Activated CD4-positive, alpha-beta T cell treated with anti-CD3 and anti-CD28 coated beads for 1 hour (primary cell): ENCODE measurements at regions not wholly inside any gene's neighbourhood (a gene's known extent, or its start where the extent isn't known, plus 50 kb on each side); places are given as distances from the start of the nearest gene placed in this dataset.
"Not testable (repeated sequence)": the region's sequence is repeated elsewhere in the genome, so short reads cannot be mapped to it uniquely, and the experiment has no call there.

ENCODE experiments used
- DNase-seq: peaks from one replicate; pipeline ENCODE4 v3.0.0-alpha.2; 2020

DNA sequence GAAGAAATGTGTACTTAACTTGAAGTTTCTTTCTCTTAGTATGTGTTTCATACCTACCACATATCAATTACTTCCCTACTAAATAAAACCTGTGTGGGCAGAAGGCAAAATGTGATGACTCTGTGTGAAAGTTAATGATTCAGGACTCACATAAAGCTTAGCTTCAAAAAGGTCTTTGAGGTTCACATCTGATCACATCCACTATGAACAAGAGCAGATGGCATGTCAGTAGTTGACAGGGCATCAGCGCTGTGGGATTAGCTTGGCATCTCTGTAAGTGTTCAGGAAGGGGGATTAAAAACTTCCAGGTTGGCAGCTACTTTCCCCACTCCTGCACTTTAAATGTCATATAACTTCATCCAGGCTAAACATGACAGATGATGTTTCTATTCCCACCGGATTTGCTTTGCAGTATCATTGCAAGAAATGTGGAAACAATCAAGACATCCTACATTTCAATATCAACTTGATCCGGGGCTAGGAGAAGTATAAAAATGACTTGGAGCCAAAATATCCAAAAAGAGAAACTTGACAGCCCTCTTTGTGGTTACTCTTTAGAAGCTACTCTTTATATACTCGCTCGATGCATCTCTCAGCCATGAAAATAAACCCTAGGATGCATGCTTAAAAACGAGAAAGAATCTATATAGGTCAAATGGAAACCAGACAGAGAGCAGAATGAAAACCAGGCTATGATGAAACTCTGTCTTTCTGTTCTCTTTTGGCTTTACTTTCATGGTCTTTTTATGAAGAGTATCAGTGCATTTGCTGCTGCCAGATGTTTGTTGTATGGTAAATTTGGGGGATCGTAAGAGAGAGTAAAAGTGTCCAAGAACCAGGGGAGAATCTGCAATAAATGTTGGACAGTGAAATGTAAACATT is 273.1 kb upstream of the ALCAM start:
- no peak for DNase-seq

DNA sequence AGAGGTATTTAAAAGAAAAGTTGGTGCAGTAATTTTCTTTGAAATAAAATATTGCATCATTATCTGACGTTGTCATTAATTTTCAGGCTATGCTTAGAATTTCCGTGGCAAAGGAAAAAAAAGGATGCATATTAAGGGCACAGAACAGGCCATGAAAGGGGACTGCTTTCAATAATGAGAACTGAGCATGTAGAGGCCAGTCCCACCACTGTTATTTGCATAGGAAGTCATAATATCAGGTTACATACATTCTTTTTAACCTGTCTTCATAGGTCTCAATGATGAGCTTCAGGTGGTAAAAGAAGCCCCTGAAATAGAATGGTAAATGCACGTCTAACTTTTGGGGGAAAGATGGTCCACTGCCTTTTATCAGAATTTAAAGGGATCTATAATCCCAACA is 272.1 kb upstream of the ALCAM start:
- no peak for DNase-seq

DNA sequence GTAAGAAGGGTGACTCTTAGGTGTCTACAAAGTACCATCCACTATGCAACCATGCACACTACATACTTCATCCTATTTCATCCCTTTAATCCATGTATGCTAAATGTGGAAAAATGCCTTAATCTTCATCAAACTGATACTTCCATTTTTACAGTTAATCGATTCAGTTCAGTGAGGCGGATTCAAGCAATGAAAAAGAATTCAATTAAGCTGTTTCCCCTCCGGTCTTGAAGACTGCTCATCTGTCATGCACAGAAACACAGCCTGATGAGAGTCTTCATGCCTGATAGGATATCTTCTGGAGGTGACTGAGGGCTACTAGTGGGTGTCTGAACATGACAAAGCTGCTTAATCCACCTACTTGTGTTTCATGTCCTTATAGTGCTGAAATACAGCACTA is 270.6 kb upstream of the ALCAM start:
- DNase-seq = no peak

DNA sequence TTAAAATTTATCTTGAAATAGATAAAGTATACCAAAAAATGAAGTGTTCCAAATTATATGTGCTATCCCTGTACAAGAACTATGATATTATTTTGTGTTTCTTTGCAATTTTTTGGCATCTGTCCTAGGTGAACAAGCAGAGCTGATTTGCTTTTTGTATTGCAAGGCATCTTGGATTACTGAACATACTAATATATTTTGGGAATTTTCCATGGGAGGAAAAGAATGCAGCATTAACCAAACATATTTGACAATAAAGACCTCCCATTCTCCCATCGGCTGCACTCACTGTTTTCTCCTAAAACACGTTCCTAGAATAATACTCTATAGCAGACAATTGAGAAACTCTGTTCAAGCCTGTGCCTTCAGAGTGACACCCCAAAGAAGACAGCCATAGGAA is 265.1 kb upstream of the ALCAM start:
- DNase-seq = no peak

DNA sequence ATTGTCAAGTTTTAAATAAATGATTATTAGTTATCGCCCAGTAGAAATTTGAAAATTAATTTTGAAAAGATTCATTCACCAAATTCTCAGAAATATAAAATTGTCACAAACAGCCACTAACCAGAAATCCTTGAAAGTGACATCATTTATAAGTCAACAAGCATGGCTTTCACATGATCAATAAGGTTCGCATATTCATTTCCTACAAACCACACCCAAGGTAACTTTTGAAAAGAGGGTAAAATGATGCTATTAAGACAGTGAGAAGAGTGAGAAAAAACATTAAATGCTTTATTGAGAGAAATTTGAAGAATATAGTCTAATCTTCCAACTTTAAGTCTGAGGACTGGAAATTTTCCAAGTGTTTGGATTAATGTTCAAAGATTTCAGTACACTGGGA is 263.6 kb upstream of the ALCAM start:
- no peak for DNase-seq

DNA sequence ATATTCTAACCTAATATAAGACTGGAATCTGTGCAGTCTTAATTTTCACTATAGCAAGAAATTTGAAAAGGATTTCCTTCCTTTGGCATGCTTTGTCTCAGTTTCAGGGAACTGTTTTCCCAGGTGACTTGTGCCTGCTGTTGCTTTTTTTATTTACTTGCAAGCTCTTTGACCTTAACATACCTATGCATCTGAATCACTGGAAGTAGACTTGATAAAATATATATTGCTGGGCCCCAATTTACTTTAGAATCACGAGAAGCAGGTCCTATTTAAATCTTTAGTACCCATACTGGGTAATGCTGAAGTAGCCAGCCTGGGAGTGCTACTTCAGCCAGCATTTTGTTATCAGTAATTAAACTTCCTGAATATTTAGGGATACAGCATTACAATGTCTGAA is 257.9 kb upstream of the ALCAM start:
- DNase-seq = no peak

DNA sequence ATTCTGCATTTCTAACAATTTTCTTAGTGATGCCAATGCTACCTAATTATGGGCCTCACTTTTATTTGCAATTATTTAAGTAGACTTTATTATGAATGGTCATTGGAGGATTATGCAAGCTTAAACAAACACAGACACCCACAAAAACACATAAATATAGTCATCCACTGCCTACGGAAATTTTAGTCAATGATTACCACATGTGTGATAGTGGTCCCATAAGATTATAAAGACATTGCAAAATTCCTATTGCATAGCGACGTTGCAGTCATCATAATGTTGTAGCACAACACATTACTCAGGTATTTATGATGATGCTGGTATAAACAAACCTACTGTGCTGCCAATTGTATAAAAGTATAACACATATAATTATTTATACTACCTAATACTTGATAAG is 247.8 kb upstream of the ALCAM start:
- no peak for DNase-seq

DNA sequence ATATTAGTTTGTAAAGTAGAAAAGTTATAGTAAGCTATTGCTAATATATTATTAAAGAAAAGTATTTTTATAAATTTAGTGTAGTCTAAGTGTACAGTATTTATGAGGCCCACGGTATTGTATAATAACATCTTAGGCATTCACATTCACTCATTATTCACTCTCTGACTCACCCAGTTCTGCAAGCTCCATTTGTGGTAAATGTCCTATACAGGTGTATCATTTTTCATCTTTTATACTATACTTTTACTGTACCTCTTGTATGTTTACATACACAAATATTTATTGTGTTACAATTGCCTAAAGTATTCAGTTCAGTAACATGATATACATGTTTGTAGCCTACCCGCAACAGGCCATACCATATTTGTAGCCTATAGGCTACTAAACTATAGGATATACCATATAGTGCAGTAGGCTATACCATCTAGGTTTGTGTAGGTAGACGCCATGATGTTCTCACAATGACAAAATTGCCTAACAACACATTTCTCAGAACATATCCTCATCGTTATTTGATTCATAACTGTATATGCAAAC is 246.8 kb upstream of the ALCAM start:
- no peak for DNase-seq

DNA sequence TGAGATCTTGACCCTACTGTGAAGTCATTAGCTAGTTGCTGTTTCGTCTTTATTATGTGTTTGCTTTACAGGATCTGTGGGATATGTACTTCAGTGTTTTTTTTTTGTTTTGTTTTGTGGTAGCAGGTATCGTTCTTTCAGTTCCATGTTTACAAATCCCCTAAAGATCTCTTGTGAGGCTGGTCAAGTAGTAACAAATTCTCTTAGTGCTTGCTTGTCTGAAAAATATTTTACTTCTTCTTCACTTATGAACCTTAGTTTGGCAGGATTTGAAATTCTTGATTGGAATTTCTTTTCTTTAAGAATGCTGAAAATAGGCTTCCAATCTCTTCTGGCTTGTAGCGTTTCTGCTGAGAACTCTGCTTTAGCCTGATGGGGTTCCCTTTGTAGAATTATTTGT is 235.8 kb upstream of the ALCAM start:
- no peak for DNase-seq

DNA sequence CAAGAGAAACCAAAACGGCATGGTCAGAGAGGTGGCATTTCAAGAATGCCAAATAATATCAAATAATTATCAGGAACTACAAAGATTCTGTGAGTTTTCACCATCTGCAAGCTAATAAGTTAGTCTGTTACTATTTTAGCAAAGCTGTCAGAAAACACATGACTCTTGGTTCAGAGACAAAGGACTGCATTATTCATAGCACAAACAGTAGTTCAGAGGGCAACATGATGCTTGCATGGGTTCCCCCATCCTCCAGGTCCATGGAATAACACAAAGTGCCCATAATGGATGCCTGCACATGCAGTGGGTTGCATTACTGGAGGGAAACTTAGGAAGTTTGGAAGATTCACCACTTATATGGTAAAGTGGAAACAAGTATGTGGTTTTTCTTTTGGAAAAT is 228.8 kb upstream of the ALCAM start:
- DNase-seq = no peak

DNA sequence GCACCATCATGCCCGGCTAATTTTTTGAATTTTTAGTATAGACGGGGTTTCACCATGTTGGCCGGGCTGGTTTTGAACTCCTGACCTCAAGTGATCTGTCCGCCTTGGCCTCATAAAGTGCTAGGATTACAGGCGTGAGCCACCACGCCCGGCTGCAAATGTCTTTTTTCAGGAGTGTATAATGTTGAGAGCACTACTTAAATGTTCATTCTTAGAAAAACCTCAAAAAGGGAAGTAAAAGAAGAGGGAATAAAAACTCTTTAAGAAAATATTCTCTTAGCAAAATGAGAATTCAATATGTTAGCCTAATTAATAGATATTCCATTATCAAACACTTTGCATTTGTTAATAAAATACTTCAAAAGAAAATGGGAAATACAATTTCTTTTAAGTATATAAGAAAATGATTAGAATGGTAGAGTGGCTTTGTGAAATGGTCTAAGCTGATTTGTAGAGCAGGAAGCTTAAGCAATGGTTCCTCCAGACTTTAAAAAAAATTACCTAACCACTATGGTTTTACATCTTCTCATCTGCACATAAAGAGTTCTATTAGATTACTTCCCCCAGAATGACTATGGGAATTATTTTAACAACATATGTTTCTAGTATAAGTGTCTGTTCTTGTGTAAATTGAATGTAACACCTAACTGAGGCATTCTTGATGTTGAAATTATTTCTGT is 226.7 kb upstream of the ALCAM start:
- no peak for DNase-seq

DNA sequence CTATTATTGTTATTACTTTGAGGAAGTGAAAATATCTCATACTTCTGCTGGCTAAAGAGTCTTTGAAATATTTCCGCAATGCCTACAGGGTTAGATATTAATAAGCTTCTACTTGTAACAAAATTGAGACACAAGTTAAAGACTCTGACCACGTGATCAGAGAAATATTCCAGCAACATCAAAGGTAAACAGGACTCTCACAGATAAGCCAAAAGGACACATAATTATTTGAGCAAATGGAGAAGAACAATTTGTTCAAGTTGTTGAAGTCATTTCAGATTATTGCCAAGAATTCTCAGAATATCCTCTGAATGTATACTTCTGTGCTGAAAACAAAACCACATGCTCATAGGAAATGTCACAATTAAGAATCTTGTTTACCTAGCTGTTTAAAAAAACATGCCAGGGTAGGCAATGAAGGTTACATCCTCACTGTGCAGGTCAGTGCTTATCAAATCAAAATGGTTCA is 225.8 kb upstream of the ALCAM start:
- no peak for DNase-seq

DNA sequence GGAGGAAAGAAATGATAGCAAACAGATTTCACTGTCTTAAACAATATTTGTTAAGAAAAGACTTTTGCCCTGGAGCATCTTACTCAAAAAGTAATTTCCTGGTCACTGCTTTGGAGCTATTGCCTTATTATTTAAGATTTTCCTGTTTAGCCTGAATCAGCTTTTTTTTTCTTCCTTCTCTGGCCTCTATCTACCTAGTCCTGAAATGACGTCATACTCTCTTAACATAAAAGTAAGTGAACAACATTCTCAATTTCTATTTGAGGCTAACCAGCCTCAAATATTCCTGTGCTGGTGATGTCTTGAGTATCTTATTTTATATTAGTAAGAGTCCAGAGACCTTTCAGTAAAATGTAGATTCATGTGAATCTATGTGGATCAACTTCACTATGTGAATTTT is 221.9 kb upstream of the ALCAM start:
- DNase-seq = no peak

DNA sequence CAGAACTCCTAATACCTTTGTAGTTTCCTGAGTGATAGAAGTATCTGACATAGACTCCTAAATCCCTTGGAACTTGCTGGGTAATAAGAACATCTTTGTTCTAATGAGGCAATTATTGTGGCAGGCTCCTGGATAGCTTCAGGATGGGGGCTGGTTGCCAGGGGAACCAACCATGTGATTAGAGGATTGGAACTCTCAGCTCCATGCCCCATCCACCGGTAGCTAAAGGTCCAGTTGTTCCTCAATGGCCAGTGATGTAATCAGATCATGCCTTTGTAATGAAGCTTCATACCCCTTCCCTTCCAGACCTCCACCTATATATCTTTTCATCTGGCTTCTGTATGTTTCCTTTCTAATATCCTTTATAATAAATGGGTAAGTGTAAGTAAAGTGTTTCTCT is 221.2 kb upstream of the ALCAM start:
- no peak for DNase-seq

DNA sequence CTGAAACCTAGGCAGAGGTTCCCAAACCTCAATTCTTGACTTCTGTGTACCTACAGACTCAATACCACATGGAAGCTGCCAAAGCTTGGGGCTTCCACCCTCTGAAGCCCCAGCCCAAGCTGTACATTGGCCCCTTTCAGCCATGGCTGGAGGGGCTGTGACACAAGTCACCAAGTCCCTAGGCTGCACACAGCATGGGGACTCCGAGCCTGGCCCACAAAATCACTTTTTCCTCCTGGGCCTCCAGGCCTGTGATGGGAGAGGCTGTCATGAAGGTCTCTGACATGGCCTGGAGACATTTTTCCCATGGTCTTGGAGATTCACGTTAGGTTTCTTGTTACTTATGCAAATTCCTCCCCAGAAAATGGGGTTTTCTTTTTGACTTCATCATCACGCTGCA is 217.5 kb upstream of the ALCAM start:
- DNase-seq = not testable (repeated sequence)

DNA sequence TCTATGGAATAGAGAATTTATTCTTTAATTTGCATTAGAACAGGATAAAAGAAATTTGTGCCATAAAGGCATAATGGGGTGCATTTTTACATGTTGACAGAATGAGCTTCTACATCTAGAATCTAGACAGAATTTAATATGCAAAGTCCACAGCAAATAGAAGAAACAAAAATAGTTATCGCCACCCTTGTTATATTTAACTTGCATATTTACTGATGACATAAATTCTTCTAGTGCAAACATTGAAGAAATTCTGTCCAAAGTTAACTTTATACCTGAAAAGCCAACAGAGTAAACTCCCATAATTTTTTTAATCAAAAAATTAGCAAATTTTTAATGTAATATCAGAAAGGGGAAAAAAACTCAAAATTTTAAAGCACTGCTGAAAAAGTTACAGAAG is 213.7 kb upstream of the ALCAM start:
- DNase-seq = no peak

DNA sequence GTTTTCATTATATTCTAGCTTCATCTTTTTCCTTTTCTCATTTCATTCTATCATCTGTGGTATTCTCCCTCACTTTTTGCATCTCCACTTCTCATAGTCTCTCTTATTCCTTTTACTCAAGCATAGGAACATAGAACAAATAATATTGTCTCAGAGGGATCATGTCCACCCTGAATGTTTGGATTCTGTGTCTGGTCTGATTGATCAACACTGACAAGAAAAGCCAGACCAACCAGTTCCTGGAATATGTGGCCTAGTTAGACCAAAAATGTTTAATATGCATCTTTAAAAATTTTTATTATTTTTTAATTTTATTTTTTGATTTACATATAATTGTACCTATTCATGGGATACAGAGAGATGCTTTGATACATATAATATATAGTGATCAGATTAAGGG is 212.0 kb upstream of the ALCAM start:
- no peak for DNase-seq

DNA sequence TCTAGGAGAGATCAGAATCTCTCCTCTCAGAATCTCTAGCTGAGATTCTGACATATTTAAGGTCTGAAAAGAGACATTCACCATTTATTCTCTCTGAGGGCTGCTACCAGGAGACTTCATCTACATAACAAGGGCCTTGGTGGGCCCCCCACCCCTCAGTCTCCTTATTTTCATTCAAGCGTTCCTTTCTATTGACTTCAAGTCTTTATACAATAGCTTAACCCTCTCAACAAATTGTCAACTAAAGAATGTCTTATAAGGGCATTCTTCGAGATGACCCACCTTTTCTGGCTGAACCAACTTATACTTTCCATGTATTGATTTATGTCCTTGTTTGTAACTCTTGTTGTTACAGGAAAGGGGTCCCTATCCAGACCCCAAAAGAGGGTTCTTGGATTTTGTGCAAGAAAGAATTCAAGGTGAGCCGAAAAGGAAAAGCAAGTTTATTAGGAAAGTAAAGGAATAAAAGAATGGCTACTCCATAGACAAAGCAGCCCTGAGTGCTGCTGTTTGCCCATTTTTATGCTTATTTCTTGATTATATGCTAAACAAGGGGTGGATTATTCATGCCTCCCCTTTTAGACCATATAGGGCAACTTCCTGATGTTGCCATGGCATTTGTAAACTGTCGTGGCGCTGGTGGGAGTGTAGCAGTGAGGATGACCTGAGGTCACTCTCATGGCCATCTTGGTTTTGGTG is 209.5 kb upstream of the ALCAM start:
- no peak for DNase-seq

DNA sequence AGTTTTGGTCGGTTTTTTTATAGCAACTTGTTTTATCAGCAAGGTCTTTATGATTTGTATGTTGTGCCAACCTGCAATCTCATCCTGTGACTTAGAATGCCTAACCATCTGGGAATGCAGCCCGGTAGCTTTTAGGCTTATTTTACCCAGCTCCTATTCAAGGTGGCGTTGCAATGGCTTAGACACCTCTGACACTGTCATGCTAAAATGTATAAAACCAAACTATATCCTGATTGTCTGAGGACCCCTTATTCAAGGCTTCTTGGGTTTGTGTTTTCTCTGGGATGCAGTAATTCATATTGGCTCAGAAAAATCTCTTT is 209.0 kb upstream of the ALCAM start:
- no peak for DNase-seq

DNA sequence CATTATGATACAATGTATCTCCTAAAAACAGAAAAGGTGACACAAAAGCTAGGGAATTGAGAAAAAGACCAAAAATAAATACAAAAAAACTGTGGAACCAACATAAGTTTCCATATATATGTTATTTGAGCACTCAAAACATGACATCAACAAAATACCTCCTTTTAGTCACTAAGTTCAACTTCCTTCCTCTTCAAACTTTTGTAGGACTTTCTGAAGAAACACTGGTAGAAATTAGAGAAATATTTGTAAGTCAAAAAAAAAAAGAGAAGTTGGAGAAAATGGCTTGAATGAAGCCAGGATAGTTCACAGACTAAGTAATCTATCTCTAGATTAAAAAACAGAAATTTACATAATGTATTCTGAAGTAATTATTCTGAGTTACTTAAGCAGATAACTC is 208.4 kb upstream of the ALCAM start:
- no peak for DNase-seq

DNA sequence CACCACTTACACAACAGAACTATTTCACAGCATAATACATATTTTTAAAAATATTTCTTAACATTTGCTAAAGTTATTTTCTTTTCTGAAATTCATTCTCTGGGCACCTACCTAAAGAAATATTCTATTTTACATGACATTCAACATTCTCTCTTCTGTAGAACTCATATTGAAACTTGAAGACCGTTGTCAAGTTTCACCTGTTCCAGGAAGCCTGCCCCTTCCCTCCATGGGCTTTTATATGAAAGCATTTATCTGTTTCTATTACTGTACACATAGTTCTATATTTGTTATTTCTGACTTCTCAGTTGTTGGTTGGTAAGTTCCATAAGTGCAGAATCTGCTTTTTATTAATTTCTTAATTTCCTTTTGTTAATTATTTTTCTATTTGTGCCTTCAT is 204.3 kb upstream of the ALCAM start:
- DNase-seq = no peak

DNA sequence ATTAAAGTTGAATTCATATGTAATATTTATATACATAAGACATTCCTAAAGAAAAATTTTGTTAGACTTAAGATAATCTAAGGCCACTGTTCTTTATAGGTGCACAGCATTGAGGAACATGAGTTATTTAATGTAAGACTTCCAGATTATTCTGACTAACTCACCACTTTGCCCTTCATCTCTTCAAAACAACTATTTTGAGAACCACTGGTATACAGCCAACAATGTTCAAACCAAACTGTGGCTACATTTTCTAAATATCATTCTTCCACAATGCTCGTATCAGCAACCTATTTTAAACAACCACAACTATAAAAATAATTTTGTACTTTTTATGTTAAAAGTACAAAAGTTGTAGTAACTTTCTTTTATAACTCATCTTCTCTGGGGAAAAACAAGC is 199.8 kb upstream of the ALCAM start:
- no peak for DNase-seq

DNA sequence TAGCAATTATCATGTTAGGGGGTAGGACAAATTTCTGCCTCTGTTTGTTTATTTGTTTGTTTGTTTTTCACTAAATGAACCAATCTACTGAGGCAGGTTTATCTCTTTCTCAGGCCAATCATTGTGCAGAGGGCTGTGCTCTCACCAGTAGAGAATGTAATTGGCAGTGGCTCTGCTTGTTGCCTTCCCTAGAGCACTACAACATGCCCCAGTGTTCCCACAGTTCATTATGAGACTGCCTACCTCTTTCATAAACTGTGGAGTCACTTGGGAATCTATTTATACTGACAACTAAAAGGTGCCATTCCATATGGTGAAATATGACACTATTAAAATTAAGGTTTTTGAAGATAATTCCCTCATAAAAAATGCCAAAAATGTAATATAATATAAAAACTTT is 196.3 kb upstream of the ALCAM start:
- DNase-seq = no peak
